Upper lobe of right lung (tissue), 1 donor: ENCODE measurements at regions not wholly inside any gene's neighbourhood (a gene's known extent, or its start where the extent isn't known, plus 50 kb on each side); places are given as distances from the start of the nearest gene placed in this dataset.
"Not testable (repeated sequence)": the region's sequence is repeated elsewhere in the genome, so short reads cannot be mapped to it uniquely, and the experiment has no call there.

ENCODE experiments used
- ATAC-seq: fragments of 200-7000 bp; cut with Tn5 transposase; one replicate; pipeline ENCODE4 v1.9.1; 2020; ENCODE audit warnings: mild to moderate bottlenecking, moderate library complexity
- DNase-seq: peaks from one replicate; pipeline ENCODE4 v3.0.0-alpha.2; 2020
- H3K27ac ChIP-seq: fragments of 200-600 bp; one replicate; pipeline ENCODE4 v1.8.0; 2022
- H3K27me3 ChIP-seq: fragments of 200-600 bp; one replicate; pipeline ENCODE4 v1.8.0; 2022; ENCODE audit warnings: mild to moderate bottlenecking
- H3K36me3 ChIP-seq: fragments of 200-600 bp; one replicate; pipeline ENCODE4 v1.8.0; 2022
- H3K4me1 ChIP-seq: fragments of 200-600 bp; one replicate; pipeline ENCODE4 v1.8.0; 2022
- H3K4me3 ChIP-seq: fragments of 200-600 bp; one replicate; pipeline ENCODE4 v1.8.0; 2022; ENCODE audit warnings: mild to moderate bottlenecking
- H3K9me3 ChIP-seq: fragments of 200-600 bp; one replicate; pipeline ENCODE4 v1.8.0; 2022
- intact Hi-C: fragments of 100-400 bp; cut with DNase I; formaldehyde crosslinking; loops from one replicate; pipeline ENCODE4 v1.11.0; 2022
- TF ChIP-seq, protein P1 (sequence below): fragments of 200-600 bp; IDR thresholded peaks from one replicate; pipeline ENCODE4 v1.8.0; 2022; ENCODE audit warnings: antibody characterized with exemption
- donor health status: DM: no; HTN: yes; CAD: no; lungs with severe emphysema.

DNA sequence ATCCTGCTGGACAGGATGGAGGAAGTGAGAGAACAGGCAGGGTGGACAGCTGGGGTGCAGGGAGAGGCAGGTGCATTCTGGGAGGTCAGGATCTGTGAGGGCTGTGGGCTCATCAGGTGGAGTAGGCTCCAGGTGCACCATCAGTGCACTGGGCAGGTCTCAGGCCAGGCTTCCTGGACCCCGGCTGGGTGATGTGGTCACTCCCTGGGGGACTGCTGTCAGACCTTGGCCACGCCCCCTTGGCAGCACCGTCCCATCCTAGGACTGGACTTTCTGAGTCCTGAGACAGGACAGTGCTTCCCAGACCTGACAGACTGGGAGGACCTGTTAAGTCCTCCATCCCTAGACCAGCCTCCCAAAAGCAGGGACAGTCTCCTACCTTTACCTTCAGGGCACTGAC lies 626.7 kb upstream of the DEFB115 start:
- no peaks in the 10 kb centered on the region for H3K27me3 ChIP-seq
- TF ChIP-seq, protein P1, sequence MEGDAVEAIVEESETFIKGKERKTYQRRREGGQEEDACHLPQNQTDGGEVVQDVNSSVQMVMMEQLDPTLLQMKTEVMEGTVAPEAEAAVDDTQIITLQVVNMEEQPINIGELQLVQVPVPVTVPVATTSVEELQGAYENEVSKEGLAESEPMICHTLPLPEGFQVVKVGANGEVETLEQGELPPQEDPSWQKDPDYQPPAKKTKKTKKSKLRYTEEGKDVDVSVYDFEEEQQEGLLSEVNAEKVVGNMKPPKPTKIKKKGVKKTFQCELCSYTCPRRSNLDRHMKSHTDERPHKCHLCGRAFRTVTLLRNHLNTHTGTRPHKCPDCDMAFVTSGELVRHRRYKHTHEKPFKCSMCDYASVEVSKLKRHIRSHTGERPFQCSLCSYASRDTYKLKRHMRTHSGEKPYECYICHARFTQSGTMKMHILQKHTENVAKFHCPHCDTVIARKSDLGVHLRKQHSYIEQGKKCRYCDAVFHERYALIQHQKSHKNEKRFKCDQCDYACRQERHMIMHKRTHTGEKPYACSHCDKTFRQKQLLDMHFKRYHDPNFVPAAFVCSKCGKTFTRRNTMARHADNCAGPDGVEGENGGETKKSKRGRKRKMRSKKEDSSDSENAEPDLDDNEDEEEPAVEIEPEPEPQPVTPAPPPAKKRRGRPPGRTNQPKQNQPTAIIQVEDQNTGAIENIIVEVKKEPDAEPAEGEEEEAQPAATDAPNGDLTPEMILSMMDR: no peak
- no peak overlapping the region for H3K4me3 ChIP-seq
- no peaks in the 10 kb centered on the region for H3K4me1 ChIP-seq
- H3K36me3 ChIP-seq: no peaks in the 10 kb centered on the region
- ATAC-seq (no peak), DNase-seq (no peak)
- intact Hi-C loops: no loop called here
- H3K27ac ChIP-seq: no peak overlapping the region
- H3K9me3 ChIP-seq: no peaks in the 10 kb centered on the region

DNA sequence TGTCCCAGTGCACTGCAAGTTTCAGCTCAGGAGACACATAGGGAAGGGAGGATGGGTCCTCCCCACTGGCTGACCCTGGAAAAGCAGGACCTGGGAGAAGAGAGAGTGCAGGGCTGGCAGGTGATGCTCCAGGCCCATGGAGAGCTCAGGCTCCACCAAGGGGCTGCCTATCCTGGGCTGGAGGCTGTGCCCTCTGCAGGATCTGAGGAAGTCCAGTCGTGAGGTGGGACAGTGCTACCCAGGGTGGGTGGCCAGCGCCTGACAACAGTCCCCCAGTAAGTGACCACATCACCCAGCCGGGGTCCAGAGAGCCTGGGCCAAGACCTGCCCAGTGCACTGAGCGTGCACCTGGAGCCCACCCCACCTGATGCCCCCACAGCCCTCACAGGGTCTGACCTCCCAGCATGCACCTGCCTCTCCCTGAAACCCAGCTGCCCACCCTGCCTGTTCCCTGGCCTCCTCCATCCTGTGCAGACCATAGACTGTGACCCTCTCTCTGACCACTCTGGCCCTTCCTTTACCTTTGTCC lies 626.1 kb upstream of the DEFB115 start:
- H3K36me3 ChIP-seq, H3K4me3 ChIP-seq, DNase-seq, H3K27me3 ChIP-seq, intact Hi-C loops, H3K9me3 ChIP-seq, ATAC-seq, H3K27ac ChIP-seq, H3K4me1 ChIP-seq: not testable (repeated sequence)

DNA sequence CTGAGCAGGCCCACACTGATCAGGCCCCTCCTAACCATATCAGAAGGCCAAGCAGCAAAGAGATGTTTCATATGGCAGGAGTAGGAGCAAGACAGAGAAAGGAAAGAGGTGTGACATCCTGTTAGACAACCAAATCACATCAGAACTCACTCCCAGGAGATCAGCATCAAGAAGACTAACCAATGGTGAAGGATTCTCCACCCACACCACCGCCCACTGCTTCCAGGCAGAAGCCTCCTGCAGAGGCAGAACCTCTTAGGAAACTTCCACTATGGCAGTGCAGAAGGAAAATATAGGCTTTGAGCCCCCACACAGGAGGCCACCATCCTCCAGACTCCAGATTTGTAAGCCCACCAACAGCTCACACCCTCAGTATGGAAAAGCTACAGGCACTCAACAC lies 624.7 kb upstream of the DEFB115 start:
- H3K4me3 ChIP-seq, H3K36me3 ChIP-seq, ATAC-seq: not testable (repeated sequence)

DNA sequence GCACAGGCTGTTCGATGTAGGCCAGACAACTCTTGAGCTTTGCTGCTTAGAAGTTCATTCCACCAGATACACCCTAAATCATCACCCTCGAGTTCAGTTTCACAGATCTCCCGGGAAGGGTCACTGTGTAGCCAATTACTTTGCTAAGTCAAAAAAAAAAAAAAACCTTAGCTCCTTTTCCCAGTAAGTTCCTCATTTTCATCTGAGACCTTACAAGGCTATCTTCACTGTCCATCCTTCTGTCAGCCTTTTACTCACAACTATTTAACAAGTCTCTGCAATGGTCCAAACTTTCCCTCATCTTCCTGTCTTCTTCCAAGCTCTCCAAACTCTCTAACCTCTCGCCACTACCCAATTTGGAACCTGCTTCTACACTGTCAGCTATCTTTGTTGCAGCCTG lies 615.9 kb upstream of the DEFB115 start:
- H3K36me3 ChIP-seq, DNase-seq, intact Hi-C loops, ATAC-seq, H3K27me3 ChIP-seq, H3K4me1 ChIP-seq, H3K9me3 ChIP-seq, H3K27ac ChIP-seq, H3K4me3 ChIP-seq: not testable (repeated sequence)

More for the DNA sequence above, 624.7 kb upstream of the DEFB115 start:
- intact Hi-C loops, H3K4me1 ChIP-seq, DNase-seq, H3K27me3 ChIP-seq, H3K9me3 ChIP-seq, H3K27ac ChIP-seq: not testable (repeated sequence)

DNA sequence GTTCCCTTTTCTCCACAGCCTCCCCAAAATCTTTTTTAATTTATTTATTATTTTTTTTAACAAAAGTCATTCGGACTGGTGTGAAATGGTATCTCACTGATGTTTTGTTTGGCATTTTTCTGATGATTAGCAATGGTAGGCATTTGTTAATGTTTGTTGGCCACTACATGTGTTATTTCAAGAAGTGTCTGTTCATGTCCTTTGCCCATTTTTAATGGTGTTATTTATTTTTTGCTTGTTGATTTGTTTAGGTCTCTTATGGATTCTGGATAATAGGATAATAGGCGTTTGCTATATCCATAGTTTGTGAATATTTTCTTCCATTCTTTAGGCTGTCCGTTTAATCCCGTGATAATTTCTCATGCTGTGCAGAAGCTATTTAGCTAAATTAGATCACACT lies 596.5 kb upstream of the DEFB115 start:
- H3K36me3 ChIP-seq, H3K9me3 ChIP-seq, intact Hi-C loops, H3K27ac ChIP-seq, H3K27me3 ChIP-seq, H3K4me1 ChIP-seq, ATAC-seq, H3K4me3 ChIP-seq, DNase-seq: not testable (repeated sequence)

DNA sequence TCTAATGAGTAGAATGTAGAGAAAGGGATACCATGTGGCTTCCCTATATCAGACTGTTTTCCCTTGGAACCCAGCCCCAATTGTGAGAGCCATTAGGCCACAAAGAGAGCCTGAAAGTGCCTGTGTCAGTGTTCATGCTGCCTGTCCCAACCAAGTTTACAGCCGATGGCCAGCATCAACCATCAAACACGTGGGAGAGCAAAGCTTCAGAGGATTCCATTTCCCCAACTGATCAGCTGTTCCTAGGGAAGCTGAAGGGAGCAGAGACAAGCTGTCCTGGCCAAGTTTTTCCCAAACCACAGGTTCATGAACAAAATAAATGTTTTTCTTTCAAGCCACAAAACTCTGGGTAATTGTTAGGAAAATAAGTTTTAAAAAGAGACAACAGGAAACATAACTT lies 589.0 kb upstream of the DEFB115 start:
- H3K27me3 ChIP-seq, H3K4me1 ChIP-seq, DNase-seq, ATAC-seq, H3K36me3 ChIP-seq, H3K4me3 ChIP-seq, H3K9me3 ChIP-seq, H3K27ac ChIP-seq, intact Hi-C loops: not testable (repeated sequence)

DNA sequence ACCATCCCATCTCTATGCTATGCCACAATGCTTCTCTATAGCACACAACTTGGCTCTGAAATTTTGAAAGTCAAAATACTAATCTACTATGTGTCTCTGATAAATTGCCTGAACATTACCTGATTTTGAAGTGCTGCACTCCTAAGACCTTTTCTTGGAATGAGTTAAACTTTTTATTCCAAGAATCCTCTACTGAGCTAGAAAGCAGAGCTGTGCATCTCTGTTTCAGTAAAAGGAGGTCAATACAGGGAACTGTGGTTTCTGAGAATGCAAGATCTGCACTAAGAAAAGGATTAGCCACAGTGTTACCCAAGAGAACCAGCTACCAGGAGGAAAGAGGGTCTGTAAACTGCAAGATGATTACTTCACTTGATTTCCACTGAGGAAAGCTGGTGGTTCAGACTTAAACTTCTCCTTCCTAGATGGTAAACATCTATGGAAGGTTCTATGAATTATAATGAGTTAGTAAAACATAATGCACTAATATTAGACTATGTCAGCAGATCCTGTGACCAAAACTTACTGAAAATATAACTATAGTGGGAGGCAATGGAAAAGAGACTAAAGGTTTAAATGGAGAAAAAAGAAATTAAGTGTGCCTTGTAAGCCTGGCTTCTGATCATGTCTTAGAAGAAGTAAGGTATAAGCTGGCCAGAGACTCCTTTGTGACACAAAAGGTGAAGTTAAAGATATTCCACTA lies 588.0 kb upstream of the DEFB115 start:
- H3K4me3 ChIP-seq, H3K27ac ChIP-seq, H3K27me3 ChIP-seq, DNase-seq, H3K36me3 ChIP-seq, intact Hi-C loops, ATAC-seq, H3K9me3 ChIP-seq, H3K4me1 ChIP-seq: not testable (repeated sequence)

DNA sequence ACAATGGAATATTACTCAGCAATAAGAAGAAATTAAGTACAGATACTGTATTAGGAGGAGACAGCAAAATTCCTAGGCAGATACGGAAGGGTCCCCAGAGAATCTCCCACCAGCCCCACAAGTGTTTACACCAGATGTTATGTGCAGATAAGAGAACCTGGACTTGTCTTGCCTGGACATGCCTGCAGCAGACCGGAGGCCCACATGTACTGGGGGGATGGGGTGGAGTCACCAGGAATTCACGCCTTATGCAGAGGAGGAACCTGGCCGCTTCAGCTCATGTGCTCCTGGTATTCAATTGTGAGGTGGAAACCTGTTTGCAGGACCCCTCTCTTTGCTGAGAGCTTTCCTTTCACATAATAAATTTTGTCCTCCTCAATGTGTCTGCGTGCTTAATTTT lies 586.3 kb upstream of the DEFB115 start:
- H3K9me3 ChIP-seq, H3K36me3 ChIP-seq, H3K4me1 ChIP-seq, ATAC-seq, H3K27ac ChIP-seq, DNase-seq, H3K27me3 ChIP-seq, H3K4me3 ChIP-seq, intact Hi-C loops: not testable (repeated sequence)

DNA sequence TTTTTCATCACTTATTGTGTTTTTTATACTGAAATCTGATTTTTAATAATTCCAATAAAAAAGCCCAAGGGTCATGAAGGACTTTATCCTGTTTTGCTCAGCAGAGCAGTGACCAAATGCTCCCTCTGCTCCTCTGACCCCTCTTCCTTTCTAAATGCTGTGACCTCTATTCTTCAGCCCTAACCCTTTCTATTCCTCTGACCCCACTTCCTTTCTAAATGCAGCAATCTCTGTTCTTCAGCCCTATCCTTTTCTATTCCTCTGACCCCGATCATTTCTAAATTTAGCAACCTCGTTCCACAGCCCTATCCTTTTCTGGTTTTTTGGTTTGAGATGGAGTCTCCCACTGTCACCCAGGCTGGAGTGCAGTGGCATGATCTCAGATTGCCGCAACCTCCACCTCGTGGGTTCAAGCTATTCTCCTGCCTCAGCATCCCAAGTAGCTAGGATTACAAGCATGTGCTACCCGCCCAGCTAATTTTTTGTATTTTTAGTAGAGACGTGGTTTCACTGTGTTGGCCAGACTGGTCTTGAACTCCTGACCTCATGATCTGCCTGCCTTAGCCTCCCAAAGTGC lies 581.4 kb upstream of the DEFB115 start:
- H3K36me3 ChIP-seq, H3K4me3 ChIP-seq, H3K9me3 ChIP-seq, DNase-seq, H3K27me3 ChIP-seq, H3K27ac ChIP-seq, H3K4me1 ChIP-seq, intact Hi-C loops, ATAC-seq: not testable (repeated sequence)

DNA sequence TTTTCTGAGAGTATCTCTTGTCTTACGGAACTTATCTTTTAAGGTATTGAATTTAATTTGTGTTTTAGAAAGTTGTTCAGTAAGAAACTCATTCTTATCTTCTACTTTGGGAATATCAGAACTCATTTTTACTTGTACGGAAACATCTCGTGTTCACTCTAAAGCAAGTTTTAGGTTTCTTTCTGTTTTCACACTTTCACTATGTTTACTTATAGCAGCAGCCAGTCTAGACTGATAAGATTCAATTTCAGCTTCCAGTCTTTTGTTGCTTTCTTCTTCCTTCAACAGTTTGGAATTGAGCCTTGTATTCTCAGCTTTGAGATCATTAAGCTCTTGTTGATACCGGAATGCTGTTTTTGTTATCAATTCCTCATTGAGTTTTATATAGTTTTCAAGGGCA lies 575.2 kb upstream of the DEFB115 start:
- intact Hi-C loops: not testable (repeated sequence)

DNA sequence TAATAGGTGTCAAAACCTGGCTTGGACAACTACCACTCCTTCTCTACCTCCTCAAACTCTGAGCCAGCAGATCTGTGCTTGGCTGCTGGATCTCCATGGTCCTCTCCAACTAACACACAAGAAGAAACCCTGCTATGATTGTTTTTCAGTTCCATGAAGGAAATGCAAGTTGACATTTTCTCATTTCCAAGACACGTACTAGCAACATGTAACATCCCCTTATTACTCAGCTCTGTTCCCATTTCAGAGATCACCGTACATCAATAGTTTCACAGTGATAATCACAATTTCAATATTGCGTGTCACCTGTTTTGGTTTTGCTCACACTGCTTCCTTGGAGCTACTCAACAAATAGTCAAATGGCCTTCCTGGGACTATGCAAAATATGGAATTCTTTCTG lies 544.6 kb upstream of the DEFB115 start:
- H3K36me3 ChIP-seq, H3K9me3 ChIP-seq, DNase-seq, H3K27me3 ChIP-seq, intact Hi-C loops, H3K27ac ChIP-seq, H3K4me1 ChIP-seq, H3K4me3 ChIP-seq, ATAC-seq: not testable (repeated sequence)

More for the DNA sequence above, 575.2 kb upstream of the DEFB115 start:
- ATAC-seq, DNase-seq, H3K36me3 ChIP-seq, H3K27ac ChIP-seq, H3K27me3 ChIP-seq, H3K4me3 ChIP-seq, H3K9me3 ChIP-seq, H3K4me1 ChIP-seq: not testable (repeated sequence)

DNA sequence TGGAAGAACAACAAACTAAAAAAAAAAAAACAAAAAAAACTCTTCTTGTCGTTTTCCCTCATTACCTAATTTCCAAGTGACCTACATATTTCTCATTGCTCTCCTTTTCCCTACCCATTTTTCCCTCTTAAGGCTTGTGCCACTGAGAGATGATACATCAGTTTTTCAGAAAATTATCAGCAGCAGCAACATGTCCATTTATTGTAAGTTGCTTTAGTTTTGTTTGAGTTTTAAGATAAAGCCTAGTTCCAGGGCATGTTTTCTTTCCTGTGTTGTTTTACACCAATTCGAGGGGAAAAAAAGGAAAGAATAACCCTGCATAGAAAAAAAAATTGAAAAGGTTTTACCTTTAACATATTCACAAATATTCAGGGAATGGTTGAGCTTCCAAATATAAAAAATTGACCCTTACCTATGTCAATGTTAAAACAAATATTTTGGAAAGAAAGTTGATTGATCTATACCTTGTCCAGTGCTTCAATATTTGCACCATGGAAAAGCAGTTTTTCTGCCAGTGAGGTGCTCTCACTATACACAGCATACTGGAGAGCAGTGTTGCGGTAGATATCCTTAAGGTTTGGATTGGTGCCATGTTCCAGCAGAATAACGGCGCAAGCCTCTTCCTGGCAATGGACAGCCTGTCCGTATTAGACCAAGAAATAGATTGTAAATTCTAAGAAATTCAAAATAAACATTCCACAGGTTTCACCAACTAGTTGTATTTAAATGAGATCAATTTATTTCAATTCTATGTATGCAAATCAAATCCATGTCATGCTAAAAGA lies 537.9 kb upstream of the DEFB115 start:
- H3K27ac ChIP-seq, H3K27me3 ChIP-seq, H3K36me3 ChIP-seq, ATAC-seq, intact Hi-C loops, H3K4me3 ChIP-seq, DNase-seq, H3K9me3 ChIP-seq, H3K4me1 ChIP-seq: not testable (repeated sequence)

DNA sequence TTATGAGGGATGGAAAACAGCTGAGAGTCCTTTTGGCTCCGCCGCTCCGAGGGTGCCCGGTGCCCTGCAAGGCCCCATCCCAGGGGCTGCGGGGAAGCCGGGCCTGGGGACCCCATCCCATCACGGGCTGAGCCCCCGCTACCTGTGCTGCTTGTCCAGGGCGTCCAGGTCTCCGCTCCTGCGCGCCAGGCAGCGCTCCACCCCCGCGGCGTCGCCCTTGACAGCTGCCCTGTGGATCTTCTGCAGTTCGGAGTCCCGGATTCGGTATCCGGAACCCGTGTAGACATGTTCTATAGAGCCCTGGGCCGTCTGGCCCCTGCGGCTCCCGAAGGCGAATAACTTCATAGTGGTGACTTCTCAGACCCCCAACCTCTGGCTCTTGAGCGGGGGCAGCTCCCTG lies 534.0 kb upstream of the DEFB115 start:
- ATAC-seq, intact Hi-C loops, H3K27me3 ChIP-seq, H3K27ac ChIP-seq, H3K36me3 ChIP-seq, H3K4me1 ChIP-seq, H3K9me3 ChIP-seq: not testable (repeated sequence)
- peak; percentile 60 for DNase-seq
- peak overlapping the region; percentile 31 for H3K4me3 ChIP-seq
